Neutrophil (primary cell): ENCODE measurements at regions not wholly inside any gene's neighbourhood (a gene's known extent, or its start where the extent isn't known, plus 50 kb on each side); places are given as distances from the start of the nearest gene placed in this dataset.

Experiments
- H3K27ac ChIP-seq: fragments of 200-600 bp; sonication (generic); 2 replicates; pipeline ENCODE4 v1.5.1; 2016; ENCODE audit warnings: mild to moderate bottlenecking, moderate library complexity
- H3K27me3 ChIP-seq: fragments of 200-600 bp; sonication (generic); 2 replicates; pipeline ENCODE4 v1.6.0; 2016; ENCODE audit warnings: mild to moderate bottlenecking
- H3K36me3 ChIP-seq: fragments of 200-600 bp; sonication (generic); 2 replicates; pipeline ENCODE4 v1.5.1; 2017
- H3K4me1 ChIP-seq, 2 experiments: fragments of 200-600 bp in 1 of 2; sonication (generic) in 1 of 2; 1 replicate in 1 of 2; 2 replicates in 1 of 2; pipeline versions ENCODE4 v1.5.1 to v1.6.1; 2013 to 2016; ENCODE audit warnings: low read depth in 1 of 2, low read length in 1 of 2, mild to moderate bottlenecking in 1 of 2, moderate library complexity in 1 of 2; ENCODE audit not compliant: control insufficient read depth in 1 of 2, insufficient read depth in 1 of 2
- H3K4me3 ChIP-seq, 2 experiments: fragments of 200-600 bp in 1 of 2; sonication (generic) in 1 of 2; 1 replicate in 1 of 2; 2 replicates in 1 of 2; pipeline ENCODE4 v1.5.1; 2013 to 2016; ENCODE audit warnings: low read depth in 1 of 2, low read length in 1 of 2, mild to moderate bottlenecking in 1 of 2, moderate library complexity in 1 of 2
- H3K9me3 ChIP-seq: fragments of 200-600 bp; sonication (generic); 2 replicates; pipeline ENCODE4 v1.5.1; 2016
- CTCF ChIP-seq: fragments of 200-600 bp; sonication (generic); IDR thresholded peaks from 2 replicates; pipeline ENCODE4 v1.5.1; 2016; ENCODE audit warnings: antibody characterized with exemption

GRCh38 chr4:80135702-80136058 lies 61.6 kb upstream of the PRDM8 start:
- H3K4me3 ChIP-seq: no peak overlapping the region
- H3K27me3 ChIP-seq: no peaks in the 10 kb centered on the region
- no peaks in the 10 kb centered on the region for H3K9me3 ChIP-seq
- H3K27ac ChIP-seq: no peak overlapping the region
- TF ChIP-seq CTCF: no peak
- no peaks in the 10 kb centered on the region for H3K36me3 ChIP-seq
- peaks cover 24 to 25% of the 10 kb centered on the region in 2 experiments for H3K4me1 ChIP-seq

- no peaks in the 10 kb centered on the region for H3K9me3 ChIP-seq
- H3K36me3 ChIP-seq: no peaks in the 10 kb centered on the region
- H3K4me1 ChIP-seq: peaks cover 18 to 19% of the 10 kb centered on the region in 2 experiments
- no peak overlapping the region for H3K27ac ChIP-seq
- no peaks in the 10 kb centered on the region for H3K27me3 ChIP-seq
- H3K4me3 ChIP-seq: no peak overlapping the region
- TF ChIP-seq CTCF: no peak
These were observed 62.1 kb upstream of the ANTXR2 start for GRCh38 chr4:80134936-80135701.

- H3K27me3 ChIP-seq: no peaks in the 10 kb centered on the region
- H3K4me3 ChIP-seq: no peak overlapping the region
- no peak for TF ChIP-seq CTCF
- no peak overlapping the region for H3K27ac ChIP-seq
- H3K36me3 ChIP-seq: no peaks in the 10 kb centered on the region
- H3K9me3 ChIP-seq: no peaks in the 10 kb centered on the region
- peaks cover under 1 to 1% of the 10 kb centered on the region in 2 experiments for H3K4me1 ChIP-seq
These were observed 60.3 kb upstream of the ANTXR2 start for GRCh38 chr4:80133240-80133783.

- no peak overlapping the region for H3K27ac ChIP-seq
- TF ChIP-seq CTCF: no peak
- H3K4me3 ChIP-seq: no peak overlapping the region
- H3K36me3 ChIP-seq: no peaks in the 10 kb centered on the region
- H3K27me3 ChIP-seq: no peaks in the 10 kb centered on the region
- H3K9me3 ChIP-seq: no peaks in the 10 kb centered on the region
- peaks cover 14 to 18% of the 10 kb centered on the region in 2 experiments for H3K4me1 ChIP-seq
These were observed 56.8 kb upstream of the ANTXR2 start for GRCh38 chr4:80129785-80130184.

- Histone ChIP-seq H3K4me1 (peaks cover 14 to 18% of the 10 kb centered on the region in 2 experiments), H3K27ac (no peak overlapping the region), H3K27me3 (no peaks in the 10 kb centered on the region)
These were observed 55.9 kb upstream of the ANTXR2 start for GRCh38 chr4:80128941-80129340.

More at GRCh38 chr4:80128941-80129340, 55.9 kb upstream of the ANTXR2 start:
- Histone ChIP-seq H3K4me3 (no peak overlapping the region), H3K36me3 (no peaks in the 10 kb centered on the region), H3K9me3 (no peaks in the 10 kb centered on the region)
- no peak for TF ChIP-seq CTCF
